ENCODE measurements at regions not wholly inside any gene's neighbourhood (a gene's known extent, or its start where the extent isn't known, plus 50 kb on each side); places are given as distances from the start of the nearest gene placed in this dataset.

GRCh38 chr9:87286506-87286905 is 211.2 kb upstream of the DAPK1 start:
- TF ChIP-seq REST (IDR thresholded peaks at IDR 0.05; ENCODE audit: insufficient read depth in 1 of 2, low read depth in 2 of 2, low read length in 2 of 2) (no peak), SIN3A (IDR thresholded peaks at IDR 0.05; ENCODE audit: borderline replicate concordance, insufficient read depth, low read length) (no peak), TAF1 (IDR thresholded peaks at IDR 0.05; ENCODE audit: borderline replicate concordance, insufficient read depth, low read length) (no peak), POLR2AphosphoS5 (IDR thresholded peaks at IDR 0.05; ENCODE audit: low read depth, low read length) (no peak), FOXP2 (optimal IDR thresholded peaks at IDR 0.05; ENCODE audit: borderline replicate concordance, extremely low read depth, extremely low read length, insufficient read depth) (no peak)

- TF ChIP-seq SIN3A (IDR thresholded peaks at IDR 0.05; ENCODE audit: borderline replicate concordance, insufficient read depth, low read length) = no peak
- TF ChIP-seq REST (IDR thresholded peaks at IDR 0.05; ENCODE audit: insufficient read depth in 1 of 2, low read depth in 2 of 2, low read length in 2 of 2) = no peak
- TF ChIP-seq POLR2AphosphoS5 (IDR thresholded peaks at IDR 0.05; ENCODE audit: low read depth, low read length) = no peak
- TF ChIP-seq FOXP2 (optimal IDR thresholded peaks at IDR 0.05; ENCODE audit: borderline replicate concordance, extremely low read depth, extremely low read length, insufficient read depth) = no peak
- TF ChIP-seq TAF1 (IDR thresholded peaks at IDR 0.05; ENCODE audit: borderline replicate concordance, insufficient read depth, low read length) = no peak
Observed at GRCh38 chr9:87290241-87291052, 207.2 kb upstream of the DAPK1 start.

- TF ChIP-seq POLR2AphosphoS5 (IDR thresholded peaks at IDR 0.05; ENCODE audit: low read depth, low read length) = no peak
- no peak for TF ChIP-seq REST (IDR thresholded peaks at IDR 0.05; ENCODE audit: insufficient read depth in 1 of 2, low read depth in 2 of 2, low read length in 2 of 2)
- no peak for TF ChIP-seq TAF1 (IDR thresholded peaks at IDR 0.05; ENCODE audit: borderline replicate concordance, insufficient read depth, low read length)
- no peak for TF ChIP-seq FOXP2 (optimal IDR thresholded peaks at IDR 0.05; ENCODE audit: borderline replicate concordance, extremely low read depth, extremely low read length, insufficient read depth)
- no peak for TF ChIP-seq SIN3A (IDR thresholded peaks at IDR 0.05; ENCODE audit: borderline replicate concordance, insufficient read depth, low read length)
Observed at GRCh38 chr9:87292449-87293191, 205.0 kb upstream of the DAPK1 start.

- no peak for TF ChIP-seq REST (IDR thresholded peaks at IDR 0.05; ENCODE audit: insufficient read depth in 1 of 2, low read depth in 2 of 2, low read length in 2 of 2)
- no peak for TF ChIP-seq SIN3A (IDR thresholded peaks at IDR 0.05; ENCODE audit: borderline replicate concordance, insufficient read depth, low read length)
- no peak for TF ChIP-seq POLR2AphosphoS5 (IDR thresholded peaks at IDR 0.05; ENCODE audit: low read depth, low read length)
- TF ChIP-seq TAF1 (IDR thresholded peaks at IDR 0.05; ENCODE audit: borderline replicate concordance, insufficient read depth, low read length) = no peak
Observed at GRCh38 chr9:87294126-87294525, 203.5 kb upstream of the DAPK1 start.

Measured in PFSK-1 (cell line).